ENCODE measurements at regions not wholly inside any gene's neighbourhood (a gene's known extent, or its start where the extent isn't known, plus 50 kb on each side); places are given as distances from the start of the nearest gene placed in this dataset.

- TF ChIP-seq CTCF (IDR thresholded peaks at IDR 0.05): no peak
- TF ChIP-seq POLR2A (IDR thresholded peaks at IDR 0.05): no peak
Measured at GRCh38 chr9:3125602-3126405, 281.9 kb upstream of the PUM3 start.

Data from right lobe of liver (tissue), 4 donors.